ENCODE measurements at regions not wholly inside any gene's neighbourhood (a gene's known extent, or its start where the extent isn't known, plus 50 kb on each side); places are given as distances from the start of the nearest gene placed in this dataset.
"Not testable (repeated sequence)": the region's sequence is repeated elsewhere in the genome, so short reads cannot be mapped to it uniquely, and the experiment has no call there.

DNA sequence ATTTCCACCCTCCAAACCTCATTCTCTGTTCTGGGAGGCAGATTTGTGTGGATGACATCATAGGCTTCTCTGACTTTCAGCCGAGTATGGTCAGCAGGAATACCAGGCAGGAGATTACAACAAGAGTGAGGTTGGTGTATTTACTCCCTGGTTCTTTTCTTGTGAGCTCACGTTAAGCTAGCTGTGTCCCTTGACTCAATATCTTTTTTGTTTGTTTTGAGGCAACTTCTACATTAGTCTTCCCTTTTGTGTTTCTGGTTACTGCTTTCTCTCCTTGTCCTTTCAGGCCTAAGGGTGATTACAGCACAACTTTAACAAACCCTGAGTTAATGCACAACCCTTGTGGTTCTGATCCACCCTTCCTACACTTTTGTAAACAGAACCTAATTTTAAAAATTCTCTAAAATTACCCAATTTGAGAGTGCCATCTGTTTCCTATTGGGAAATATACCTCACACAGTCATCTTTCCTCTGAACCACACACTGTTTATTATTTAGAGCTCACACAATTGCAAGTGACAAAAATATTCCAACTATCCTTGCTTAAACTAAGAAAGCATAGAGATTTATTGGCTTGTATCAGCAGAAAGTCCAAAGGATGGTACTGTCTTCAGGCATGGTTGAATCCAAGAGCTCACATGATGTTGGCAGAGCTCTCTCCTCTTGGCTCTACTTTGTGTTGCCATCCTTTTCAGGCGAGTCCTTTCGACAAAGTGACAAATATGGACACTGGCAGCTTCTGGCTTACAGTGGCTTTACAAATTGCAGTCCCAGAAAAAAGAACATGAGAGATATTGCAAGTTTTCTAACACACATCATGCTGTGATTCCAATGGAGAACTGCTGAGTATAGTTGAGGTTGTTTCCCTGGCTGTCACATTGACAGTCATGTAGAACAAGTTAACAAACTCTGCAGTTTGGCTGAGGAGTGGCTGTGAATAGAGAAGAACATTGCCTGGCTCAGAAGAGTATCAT, 150.5 kb upstream of the DDIT4L start:
- no peak for DNase-seq

DNA sequence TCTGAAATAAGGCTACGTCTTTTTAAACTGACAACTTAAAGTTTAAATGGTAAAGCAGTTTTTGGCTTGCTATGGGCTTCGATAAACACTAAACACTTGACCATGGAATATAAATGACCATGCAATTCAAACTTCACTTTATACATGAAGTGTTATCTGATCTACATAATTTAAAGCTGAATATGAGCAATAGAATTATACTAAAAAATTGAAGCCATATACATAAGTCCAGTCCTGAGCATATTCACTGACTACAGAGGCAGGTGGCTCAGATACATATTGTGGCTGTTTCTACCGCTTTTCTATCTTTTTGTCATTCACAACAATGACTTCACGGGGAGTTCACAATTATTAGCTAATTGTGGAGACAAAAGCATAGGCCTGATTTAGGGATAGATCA, 149.6 kb upstream of the DDIT4L start:
- no peak for DNase-seq

DNA sequence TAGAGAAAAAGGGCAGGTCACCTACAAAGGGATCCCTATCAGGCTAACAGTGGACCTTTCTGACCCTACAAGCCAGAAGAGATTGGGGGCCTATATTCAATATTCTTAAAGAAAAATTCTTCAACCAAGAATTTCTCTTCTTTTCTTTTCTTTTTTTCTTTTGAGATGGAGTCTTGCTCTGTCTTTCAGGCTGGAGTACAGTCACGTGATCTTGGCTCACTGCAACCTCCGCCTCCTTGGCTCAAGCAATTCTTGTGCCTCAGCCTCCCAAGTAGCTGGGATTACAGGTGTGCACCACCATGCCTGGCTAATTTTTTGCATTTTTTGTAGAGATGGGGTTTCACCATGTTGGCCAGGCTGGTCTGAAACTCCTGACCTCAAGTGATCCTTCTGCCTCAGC, 143.2 kb upstream of the DDIT4L start:
- not testable (repeated sequence) for DNase-seq

DNA sequence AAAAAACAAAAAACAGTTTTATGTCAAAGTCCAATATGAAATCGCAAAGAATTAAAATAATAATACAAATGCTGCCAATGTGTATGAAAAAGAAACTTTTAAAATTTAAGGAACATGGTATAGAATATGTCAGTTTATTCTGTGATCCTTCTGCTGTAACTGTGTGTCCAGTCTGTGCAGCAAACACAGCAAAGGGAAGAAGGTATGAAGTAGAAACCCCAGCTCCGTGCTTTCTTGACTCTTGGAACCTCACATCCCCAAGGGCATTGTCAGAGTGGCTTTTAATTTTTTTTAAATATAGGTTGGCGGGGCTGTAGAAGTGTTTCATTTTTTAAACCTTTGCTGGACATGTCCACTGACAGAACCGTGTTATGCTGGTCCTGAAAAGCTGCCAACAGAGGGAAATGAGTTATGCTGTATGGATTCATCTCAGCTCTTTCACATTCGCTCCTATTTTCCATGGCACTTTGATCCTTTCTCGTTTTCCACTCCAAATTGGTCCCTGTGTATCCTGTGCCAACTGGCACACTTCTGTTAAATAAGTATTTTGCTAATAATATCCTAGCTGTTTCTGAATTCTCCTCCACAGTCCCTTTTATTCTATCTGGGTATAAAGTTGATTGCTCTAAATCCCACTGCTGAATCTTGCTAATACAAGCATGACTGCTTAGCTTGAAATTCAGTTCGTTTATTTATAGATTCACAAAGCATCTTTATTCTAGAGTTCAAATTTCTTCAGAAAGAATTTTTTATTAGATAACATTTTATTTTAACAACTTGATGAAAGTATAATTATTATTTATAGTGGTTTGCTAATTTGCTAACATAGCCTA, 127.0 kb upstream of the DDIT4L start:
- no peak for DNase-seq

DNA sequence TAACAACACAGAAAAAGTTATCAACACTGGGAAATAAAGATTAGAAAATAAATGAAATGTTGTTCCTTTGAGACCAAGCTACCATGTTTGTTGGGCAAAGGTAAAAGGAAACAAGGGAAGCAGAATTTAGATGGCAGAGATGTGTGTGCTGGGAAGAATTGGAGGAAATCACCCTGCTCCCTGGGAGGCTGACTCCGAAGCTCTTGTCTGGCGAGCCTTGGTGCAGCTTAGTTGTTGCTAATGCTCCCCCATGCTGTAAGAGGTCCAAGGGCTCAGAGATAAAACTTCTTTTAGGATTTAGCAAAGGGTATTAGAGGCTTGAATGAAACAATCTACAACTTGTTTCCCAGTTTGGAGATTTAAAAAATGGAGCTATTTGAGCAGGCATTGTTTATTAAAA, 123.8 kb upstream of the DDIT4L start:
- no peak for DNase-seq

DNA sequence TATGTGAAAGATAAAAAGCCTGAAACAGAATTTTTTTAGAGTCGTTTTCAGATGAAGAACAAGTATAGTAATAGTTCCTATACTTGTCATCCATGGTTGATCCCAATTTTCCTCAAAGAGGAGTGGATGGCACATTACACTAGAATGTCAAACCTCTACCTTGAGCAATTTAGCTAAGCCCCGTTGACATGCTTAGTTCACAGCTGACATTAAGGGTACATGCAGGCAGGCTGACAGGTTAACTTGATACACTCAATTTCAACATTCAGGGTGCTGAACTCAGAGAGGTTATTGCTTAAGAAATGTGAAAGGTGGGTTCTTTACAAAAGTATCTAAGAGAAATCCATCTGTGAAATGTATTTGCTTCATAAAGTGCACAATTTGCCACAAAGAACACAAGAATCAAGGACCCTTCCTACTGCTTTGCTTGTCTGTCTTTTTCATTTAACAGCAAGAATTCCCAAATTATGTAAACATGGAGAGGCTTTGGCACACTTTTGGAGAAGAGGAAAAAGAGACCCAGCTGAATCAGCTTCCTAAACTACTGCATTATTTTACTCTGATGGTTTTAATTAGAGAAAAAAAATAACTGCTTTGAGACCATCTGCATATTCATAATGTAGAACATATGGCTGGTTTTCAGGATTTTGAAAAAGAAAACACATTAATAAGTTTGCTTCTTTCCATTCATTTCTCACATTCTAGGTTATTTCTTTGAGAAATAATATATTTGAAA, 122.5 kb upstream of the DDIT4L start:
- no peak for DNase-seq

- DNase-seq = no peak
These were observed 120.9 kb upstream of the DDIT4L start for GRCh38 chr4:100311181-100311580.

DNA sequence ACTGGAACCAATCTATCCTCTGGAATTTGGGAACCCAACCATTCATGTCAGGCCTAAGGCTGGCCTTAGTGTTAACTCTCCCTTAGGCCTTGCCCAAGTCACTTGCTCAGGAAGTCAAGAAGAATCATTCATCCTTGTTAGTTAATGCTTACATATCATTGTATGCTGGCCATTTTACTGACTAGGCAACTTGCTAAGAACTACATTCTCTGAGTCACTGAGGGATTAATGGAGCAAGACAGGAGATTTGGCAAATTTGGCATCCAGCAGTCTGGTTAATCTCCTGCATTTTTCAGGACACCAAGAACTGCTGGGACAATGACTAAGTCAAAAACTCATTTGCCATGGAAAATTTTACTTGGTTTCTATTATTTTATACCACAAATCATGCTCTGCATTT, 115.8 kb upstream of the DDIT4L start:
- no peak for DNase-seq

GRCh38 chr4:100302061-100303026, 112.1 kb upstream of the DDIT4L start:
- no peak for DNase-seq

GRCh38 chr4:100299046-100299840, 109.0 kb upstream of the DDIT4L start:
- DNase-seq = no peak

- DNase-seq = no peak
These were observed 105.5 kb upstream of the DDIT4L start for GRCh38 chr4:100295792-100296191.

DNA sequence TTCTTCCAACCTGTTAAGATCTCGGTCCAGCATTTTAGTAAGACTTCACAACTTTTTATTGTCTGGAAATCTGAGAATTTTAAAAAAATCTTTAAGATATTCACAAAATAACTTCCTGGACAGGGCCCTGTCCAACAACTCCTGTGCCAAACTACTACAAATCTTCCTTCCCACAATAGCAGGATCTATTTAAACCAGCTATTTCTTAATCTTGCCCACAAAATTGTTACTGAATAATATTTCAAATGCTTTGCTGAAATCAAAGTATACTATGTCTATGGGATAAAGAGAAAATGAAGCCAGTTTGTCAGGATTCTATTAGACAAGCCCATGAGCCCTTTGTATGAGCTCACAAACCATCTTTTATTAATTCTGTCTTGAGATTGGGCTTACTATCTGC, 104.1 kb upstream of the DDIT4L start:
- DNase-seq = no peak

DNA sequence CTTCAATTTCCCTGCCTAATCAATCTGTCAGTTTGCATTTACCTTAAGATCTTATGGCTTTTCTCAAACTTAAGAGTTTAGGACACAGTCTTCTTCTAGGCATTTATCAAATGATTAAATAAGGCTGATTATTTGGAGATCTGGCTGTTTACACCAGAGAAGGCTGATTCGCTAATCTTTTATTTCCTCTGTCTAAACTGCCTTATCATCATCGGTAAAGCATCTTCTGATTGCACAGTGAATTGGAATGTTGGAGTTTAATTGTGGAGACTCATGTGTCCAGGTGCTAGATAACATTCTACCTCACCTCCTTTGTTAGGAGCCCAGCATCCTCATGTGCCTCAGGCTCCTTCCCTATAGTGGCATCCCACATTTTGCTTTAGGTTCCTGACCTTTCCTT, 100.3 kb upstream of the DDIT4L start:
- no peak for DNase-seq

GRCh38 chr4:100289946-100290345, 99.7 kb upstream of the DDIT4L start:
- DNase-seq = no peak

- DNase-seq = no peak
These were observed 99.2 kb upstream of the DDIT4L start for GRCh38 chr4:100289530-100289888.

- DNase-seq = no peak
These were observed 98.7 kb upstream of the DDIT4L start for GRCh38 chr4:100288811-100289529.

GRCh38 chr4:100288161-100288560, 97.9 kb upstream of the DDIT4L start:
- DNase-seq = no peak

DNA sequence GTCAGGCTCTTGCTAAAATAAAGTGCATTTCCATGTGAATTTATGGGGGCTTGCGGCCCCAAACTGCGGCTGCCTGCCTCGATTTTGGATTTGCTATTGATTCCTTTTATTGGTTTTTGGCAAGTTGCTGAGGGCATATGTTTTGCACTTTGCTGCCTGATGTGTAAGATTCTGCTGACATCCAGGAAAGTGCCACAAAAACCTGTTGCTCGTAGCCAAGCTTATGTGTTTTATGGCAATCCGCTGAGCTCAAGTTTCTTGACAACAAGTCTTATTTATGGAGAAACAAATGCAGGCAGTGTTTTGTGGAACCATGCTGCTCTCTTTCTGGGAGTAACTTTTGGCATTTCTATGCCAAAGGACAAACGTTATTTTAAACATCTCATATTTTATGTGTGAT, 97.3 kb upstream of the DDIT4L start:
- DNase-seq = no peak

- no peak for DNase-seq
These were observed 96.4 kb upstream of the DDIT4L start for GRCh38 chr4:100286636-100287035.

GRCh38 chr4:100285121-100285520, 94.9 kb upstream of the DDIT4L start:
- no peak for DNase-seq

All from KG1 (cell line).